CD4-positive, alpha-beta T cell treated with Interferon alpha-2 for 1 hour (primary cell): ENCODE measurements at regions not wholly inside any gene's neighbourhood (a gene's known extent, or its start where the extent isn't known, plus 50 kb on each side); places are given as distances from the start of the nearest gene placed in this dataset.

Source experiments
- DNase-seq, 2 donors: peaks; one replicate each; pipeline ENCODE4 v3.0.0-alpha.2; 2020 to 2022

GRCh38 chr1:213375002-213375401 is 324.0 kb downstream of the RPS6KC1 start:
- no peak for DNase-seq

- DNase-seq: no peak
Observed at GRCh38 chr1:213376862-213377372, 325.9 kb downstream of the RPS6KC1 start.

GRCh38 chr1:213380865-213381264 is 329.8 kb downstream of the RPS6KC1 start:
- no peak for DNase-seq

- no peak for DNase-seq
Observed at GRCh38 chr1:213381572-213382084, 330.6 kb downstream of the RPS6KC1 start.

- no peak for DNase-seq
Observed at GRCh38 chr1:213383465-213383864, 332.4 kb downstream of the RPS6KC1 start.

- no peak for DNase-seq
Observed at GRCh38 chr1:213385201-213385600, 334.2 kb downstream of the RPS6KC1 start.

GRCh38 chr1:213385806-213386324 is 334.8 kb downstream of the RPS6KC1 start:
- DNase-seq: no peak

GRCh38 chr1:213387380-213388015 is 336.5 kb downstream of the RPS6KC1 start:
- no peak for DNase-seq

- DNase-seq: no peak
Observed at GRCh38 chr1:213388199-213388598, 337.2 kb downstream of the RPS6KC1 start.

- DNase-seq: no peak
Observed at GRCh38 chr1:213389061-213389581, 338.1 kb downstream of the RPS6KC1 start.

- no peak for DNase-seq
Observed at GRCh38 chr1:213391445-213391844, 340.4 kb downstream of the RPS6KC1 start.

GRCh38 chr1:213393860-213394259 is 342.8 kb downstream of the RPS6KC1 start:
- no peak for DNase-seq

GRCh38 chr1:213394837-213395236 is 343.8 kb downstream of the RPS6KC1 start:
- no peak for DNase-seq

GRCh38 chr1:213397638-213398037 is 346.6 kb downstream of the RPS6KC1 start:
- DNase-seq: no peak

GRCh38 chr1:213399695-213400094 is 348.7 kb downstream of the RPS6KC1 start:
- DNase-seq: no peak

GRCh38 chr1:213409208-213409631 is 358.2 kb downstream of the RPS6KC1 start:
- no peak for DNase-seq

- DNase-seq: no peak
Observed at GRCh38 chr1:213409971-213410370, 358.9 kb downstream of the RPS6KC1 start.

- DNase-seq: no peak
Observed at GRCh38 chr1:213414346-213414745, 363.3 kb downstream of the RPS6KC1 start.

GRCh38 chr1:213414911-213415310 is 363.9 kb downstream of the RPS6KC1 start:
- no peak for DNase-seq

- DNase-seq: no peak
Observed at GRCh38 chr1:213415691-213416380, 364.8 kb downstream of the RPS6KC1 start.

- DNase-seq: no peak
Observed at GRCh38 chr1:213416461-213417224, 365.6 kb downstream of the RPS6KC1 start.

- no peak for DNase-seq
Observed at GRCh38 chr1:213417225-213417820, 366.3 kb downstream of the RPS6KC1 start.
